NCI-H82 treated with DMSO at 0.1 percent for 48 hours (cell line): ENCODE measurements at regions not wholly inside any gene's neighbourhood (a gene's known extent, or its start where the extent isn't known, plus 50 kb on each side); places are given as distances from the start of the nearest gene placed in this dataset.

Experiments used
- DNase-seq: peaks from one replicate; lab custom pipeline; 2025; ENCODE audit not compliant: unreplicated experiment; lab: John Stamatoyannopoulos, UW

- DNase-seq, result no peak
These were observed 1000.9 kb downstream of the STPG2 start for GRCh38 chr4:97142410-97142809.

- no peak for DNase-seq
These were observed 1000.4 kb downstream of the STPG2 start for GRCh38 chr4:97142893-97143292.

- DNase-seq, result no peak
These were observed 999.1 kb downstream of the STPG2 start for GRCh38 chr4:97144199-97144598.

GRCh38 chr4:97150966-97151365, 992.3 kb downstream of the STPG2 start:
- DNase-seq, result no peak

- DNase-seq, result no peak
These were observed 991.1 kb downstream of the STPG2 start for GRCh38 chr4:97152149-97152548.

- DNase-seq, result peak; percentile 12
These were observed 990.2 kb downstream of the STPG2 start for GRCh38 chr4:97153042-97153441.

- no peak for DNase-seq
These were observed 983.7 kb downstream of the STPG2 start for GRCh38 chr4:97159625-97160024.

- no peak for DNase-seq
These were observed 958.0 kb downstream of the STPG2 start for GRCh38 chr4:97185233-97185632.

- no peak for DNase-seq
These were observed 946.2 kb downstream of the STPG2 start for GRCh38 chr4:97197106-97197505.

GRCh38 chr4:97208749-97209148, 934.5 kb downstream of the STPG2 start:
- no peak for DNase-seq

GRCh38 chr4:97215409-97215941, 927.8 kb downstream of the STPG2 start:
- DNase-seq, result no peak

- no peak for DNase-seq
These were observed 927.2 kb downstream of the STPG2 start for GRCh38 chr4:97216046-97216445.

GRCh38 chr4:97235521-97235920, 907.8 kb downstream of the STPG2 start:
- DNase-seq, result no peak

GRCh38 chr4:97238956-97239666, 904.2 kb downstream of the STPG2 start:
- no peak for DNase-seq

GRCh38 chr4:97239667-97239997, 903.6 kb downstream of the STPG2 start:
- DNase-seq, result no peak

- no peak for DNase-seq
These were observed 890.6 kb downstream of the STPG2 start for GRCh38 chr4:97252615-97253154.

- no peak for DNase-seq
These were observed 880.5 kb downstream of the STPG2 start for GRCh38 chr4:97262769-97263168.

- DNase-seq, result no peak
These were observed 873.2 kb downstream of the STPG2 start for GRCh38 chr4:97270051-97270450.

GRCh38 chr4:97279391-97279790, 863.9 kb downstream of the STPG2 start:
- DNase-seq, result no peak

GRCh38 chr4:97300561-97300960, 842.7 kb downstream of the STPG2 start:
- no peak for DNase-seq

GRCh38 chr4:97305351-97305750, 837.9 kb downstream of the STPG2 start:
- no peak for DNase-seq

GRCh38 chr4:97309121-97309520, 834.2 kb downstream of the STPG2 start:
- DNase-seq, result no peak

- DNase-seq, result no peak
These were observed 826.1 kb downstream of the STPG2 start for GRCh38 chr4:97317201-97317600.
